Activated naive CD4-positive, alpha-beta T cell treated with Interleukin-2 at 50 U/mL for 16 hours (primary cell): ENCODE measurements at regions not wholly inside any gene's neighbourhood (a gene's known extent, or its start where the extent isn't known, plus 50 kb on each side); places are given as distances from the start of the nearest gene placed in this dataset.

Source experiments
- DNase-seq: peaks from one replicate; pipeline ENCODE4 v3.0.0-alpha.2; 2020

DNA sequence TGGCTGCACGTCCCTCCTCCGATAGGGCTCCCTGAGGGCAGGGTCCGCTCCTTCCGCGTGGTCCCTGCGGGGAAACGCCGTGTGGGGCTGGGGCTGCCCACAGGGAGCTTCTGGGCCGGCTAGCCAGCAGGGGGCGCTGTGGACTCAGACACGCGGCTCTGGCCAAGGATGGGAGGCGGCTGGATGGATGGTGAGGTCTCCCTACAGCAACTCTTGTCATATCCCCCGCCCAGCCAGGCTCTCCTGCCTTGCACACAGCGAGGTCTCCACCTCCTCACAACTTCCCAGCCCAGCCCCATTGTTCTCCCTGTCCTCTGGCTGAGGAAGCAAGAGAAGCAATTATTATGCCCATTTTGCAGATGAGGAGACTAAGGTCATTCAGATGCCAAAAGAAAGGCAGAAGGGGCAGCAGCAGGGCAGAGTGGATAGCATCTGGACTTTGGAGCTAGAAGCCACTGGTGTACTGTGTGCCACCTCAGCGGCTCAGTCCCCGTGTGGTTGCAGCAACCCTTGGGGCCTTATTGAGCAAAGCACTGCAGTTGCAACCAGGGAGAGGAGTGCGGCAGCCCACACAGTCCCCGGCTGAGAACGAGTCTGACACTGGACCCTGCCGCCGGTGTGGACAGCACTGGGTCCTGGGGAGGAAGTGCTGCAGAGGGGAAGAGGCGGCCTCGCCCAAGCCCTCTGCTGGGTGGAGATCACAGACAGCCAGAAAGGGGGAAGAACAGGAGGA, 99.0 kb downstream of the ZFP36L2 start:
- DNase-seq = peak; percentile 93

- no peak for DNase-seq
Observed at GRCh38 chr2:43126817-43127207, 99.6 kb downstream of the ZFP36L2 start.

DNA sequence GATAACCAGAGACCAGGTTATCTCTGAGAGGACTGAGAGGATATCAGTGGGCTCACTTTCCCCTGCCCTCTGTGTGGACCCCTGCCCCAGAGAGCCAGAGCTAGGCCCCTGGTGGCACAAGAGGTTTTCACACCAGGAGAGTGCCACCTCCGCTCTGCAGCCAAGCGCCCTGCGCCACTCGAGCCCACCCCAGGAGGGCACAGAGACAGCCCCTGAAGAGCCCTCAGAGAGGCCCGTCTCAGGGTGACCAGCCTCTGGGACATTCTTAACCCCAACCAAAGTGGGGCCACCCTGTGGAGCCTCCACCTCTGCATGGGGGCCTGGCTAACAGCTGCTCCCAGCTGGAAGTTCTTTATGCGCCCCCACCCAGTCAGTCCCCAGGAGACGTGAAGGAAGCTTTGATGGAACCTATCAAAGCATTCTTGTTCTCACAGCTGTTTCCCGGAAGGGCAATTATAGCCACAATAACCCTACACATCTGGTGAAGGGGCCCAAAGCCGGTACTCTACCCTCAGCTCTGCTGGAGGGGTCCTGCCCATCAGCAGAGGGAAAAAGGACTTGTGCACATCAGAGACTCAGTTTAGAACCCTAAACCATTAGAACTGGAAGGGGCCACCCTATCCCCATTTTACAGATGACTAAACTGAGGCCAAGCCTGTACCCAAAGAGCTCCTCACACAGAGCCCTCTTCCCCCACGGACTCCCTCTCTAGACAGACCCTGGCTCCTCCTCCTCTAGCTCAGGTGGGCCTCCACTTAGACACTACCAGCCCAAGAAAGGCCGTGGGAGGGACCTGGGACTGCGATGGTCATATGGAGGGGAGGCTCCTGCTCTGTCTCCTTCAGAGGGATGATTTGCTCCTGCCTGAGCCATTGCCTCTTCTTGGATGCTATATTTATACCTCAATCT, 101.1 kb downstream of the ZFP36L2 start:
- DNase-seq = no peak

- DNase-seq = no peak
Observed at GRCh38 chr2:43124687-43125057, 101.7 kb downstream of the ZFP36L2 start.

- DNase-seq = no peak
Observed at GRCh38 chr2:43123981-43124686, 102.3 kb downstream of the ZFP36L2 start.

GRCh38 chr2:43123486-43123885, 102.9 kb downstream of the ZFP36L2 start:
- no peak for DNase-seq

DNA sequence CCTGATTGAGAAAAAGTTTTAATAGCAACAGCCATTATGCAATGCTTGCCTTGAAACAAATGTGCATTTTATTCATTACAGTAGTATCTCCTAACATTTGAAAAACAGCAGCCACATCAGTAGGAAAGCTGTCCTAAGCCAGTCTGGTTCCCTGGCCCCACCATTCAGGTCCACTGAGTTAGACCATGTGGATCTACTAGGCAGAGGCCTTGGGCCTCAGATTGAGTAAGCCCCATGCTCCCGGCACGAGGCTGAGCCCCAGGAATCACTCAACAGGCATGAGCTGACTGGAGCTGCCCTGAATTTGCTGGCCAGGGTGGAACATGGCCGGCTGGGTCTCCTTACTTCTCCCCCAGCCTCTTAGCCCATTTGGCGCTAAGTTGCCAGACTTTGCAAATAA, 103.4 kb downstream of the ZFP36L2 start:
- DNase-seq = no peak

GRCh38 chr2:43121580-43122314, 104.7 kb downstream of the ZFP36L2 start:
- DNase-seq = no peak

DNA sequence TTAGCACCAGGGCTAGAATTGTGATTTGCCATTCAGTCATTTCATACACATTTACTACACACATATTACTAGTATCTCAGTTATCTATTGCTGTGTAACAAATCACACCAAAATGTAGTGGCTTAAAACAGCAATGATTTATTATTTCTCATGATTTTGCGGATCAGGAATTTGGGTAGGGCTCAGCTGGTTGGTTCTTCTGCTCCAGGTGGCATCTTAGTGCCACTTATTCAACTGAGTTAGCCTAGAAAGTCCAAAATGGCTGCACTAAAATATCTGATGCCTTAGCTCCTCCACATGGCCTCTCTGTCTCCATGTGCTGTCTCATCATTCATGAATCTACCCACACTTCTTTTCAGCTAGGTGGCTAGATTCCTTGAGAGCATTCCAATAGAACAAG, 107.1 kb downstream of the ZFP36L2 start:
- DNase-seq = no peak

DNA sequence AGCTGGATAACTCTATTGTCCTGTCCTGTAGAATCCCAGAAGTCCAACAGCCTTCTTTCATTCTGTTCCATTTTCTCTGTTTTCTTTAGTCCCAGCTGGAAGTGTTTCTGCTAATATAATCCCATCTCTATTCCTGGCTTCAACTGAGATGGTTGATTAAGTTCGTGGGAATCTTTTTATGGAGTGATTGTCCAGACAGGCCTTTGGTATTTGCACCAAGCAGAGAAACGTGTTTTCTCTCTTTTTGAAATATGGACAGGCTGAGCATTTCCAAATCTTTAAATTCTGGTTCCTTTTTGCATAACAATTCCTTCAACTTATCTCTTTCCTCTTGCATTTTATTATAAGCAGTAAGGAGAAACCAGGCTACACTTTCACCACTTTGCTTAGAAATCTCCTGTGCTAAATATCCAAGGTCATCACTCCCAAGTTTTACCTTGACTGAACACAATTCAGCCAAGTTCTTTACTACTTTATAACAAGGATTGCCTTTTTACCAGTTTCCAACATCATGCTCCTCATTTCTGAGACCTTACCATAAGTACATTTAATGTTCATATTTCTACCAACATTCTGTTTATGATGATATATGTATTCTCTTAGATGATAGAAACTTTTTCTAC, 108.8 kb downstream of the ZFP36L2 start:
- no peak for DNase-seq

DNA sequence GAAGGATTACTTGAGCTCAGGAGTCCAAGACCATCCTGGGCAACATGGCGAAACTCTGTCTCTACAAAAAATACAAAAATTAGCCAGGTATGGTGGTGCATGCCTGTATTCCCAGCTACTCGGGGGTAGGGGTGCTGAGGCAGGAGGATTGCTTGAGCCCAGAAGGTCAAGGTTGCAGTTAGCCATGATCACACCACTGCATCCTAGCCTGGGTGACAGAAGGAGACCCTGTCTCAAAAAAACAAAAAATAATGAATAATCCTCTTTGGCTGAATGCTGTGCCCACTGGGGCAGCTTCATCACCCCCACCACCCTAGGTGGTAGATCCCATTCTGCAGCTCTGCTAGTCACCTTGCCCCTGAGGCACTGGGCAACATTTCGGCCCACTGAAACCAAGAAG, 109.4 kb downstream of the ZFP36L2 start:
- DNase-seq = no peak

DNA sequence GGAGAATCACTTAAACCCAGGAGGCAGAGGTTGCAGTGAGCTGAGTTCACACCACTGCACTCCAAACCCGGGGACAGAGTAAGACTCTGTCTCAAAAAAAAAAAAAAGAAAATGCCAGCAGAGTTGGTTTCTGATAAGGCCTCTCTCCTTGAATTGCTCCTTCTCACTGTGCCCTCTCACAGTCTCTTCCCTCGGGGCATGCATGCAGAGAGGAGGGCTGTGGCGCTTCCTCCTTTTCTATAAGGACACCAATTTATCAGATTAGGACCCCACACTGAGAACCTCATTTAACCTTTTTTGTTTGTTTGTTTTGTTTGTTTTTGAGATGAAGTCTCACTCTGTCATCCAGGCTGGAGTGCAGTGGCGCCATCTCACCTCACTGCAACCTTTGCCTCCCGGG, 110.5 kb downstream of the ZFP36L2 start:
- no peak for DNase-seq

DNA sequence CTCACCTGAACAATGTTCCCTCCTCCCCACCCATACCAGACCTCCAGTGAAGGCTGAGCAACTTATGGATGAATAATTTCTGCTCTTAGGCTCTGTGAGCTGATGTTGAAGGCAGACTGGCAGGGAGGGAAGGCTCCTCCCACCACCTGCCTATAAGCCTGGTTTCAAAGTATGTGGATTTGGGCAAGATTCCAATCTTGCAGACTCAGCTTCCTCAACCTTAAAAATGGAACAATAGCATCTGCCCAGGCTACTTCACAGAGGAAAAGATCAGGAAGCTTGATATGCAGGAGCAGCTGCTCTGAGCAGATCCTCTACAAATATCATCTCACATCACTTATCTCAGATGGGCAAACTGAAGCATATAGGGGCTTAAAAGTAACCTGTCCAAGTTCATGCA, 112.2 kb downstream of the ZFP36L2 start:
- no peak for DNase-seq

DNA sequence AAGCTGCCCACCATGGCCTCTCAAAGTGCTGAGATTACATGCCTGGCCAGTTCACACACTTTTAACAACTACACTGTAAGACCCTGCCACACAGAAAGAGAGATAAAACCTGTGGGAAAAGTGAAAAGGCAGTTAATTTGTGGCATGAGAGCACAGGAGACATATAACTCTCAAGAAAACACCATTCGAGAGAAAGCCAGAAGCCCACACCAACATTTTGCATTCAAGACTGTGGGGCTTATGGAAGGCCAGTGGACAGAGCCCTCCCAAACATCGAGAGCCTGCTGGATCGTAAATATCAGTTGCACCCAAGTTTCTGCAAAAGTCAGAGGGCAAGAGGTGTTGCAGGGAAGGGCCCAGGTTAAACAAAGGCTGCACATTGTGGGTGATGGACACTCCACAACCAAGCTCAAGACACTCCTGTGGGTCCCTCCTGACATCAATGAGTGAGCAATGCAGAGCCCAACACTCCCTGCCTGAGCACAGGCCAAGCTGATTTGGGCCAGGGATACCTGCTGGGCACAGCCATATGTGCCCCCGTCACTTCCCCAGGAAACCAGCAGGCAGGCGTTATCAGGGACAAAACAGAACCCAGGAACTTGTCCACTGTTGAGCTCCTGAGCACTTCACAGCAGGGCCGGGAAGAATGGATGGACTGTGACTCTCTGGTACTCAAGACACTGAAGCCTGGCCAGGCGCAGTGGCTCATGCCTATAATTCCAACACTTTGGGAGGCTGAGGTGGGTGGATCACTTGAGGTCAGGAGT, 114.4 kb downstream of the ZFP36L2 start:
- DNase-seq = no peak

- no peak for DNase-seq
Observed at GRCh38 chr2:43110442-43110871, 115.9 kb downstream of the ZFP36L2 start.

DNA sequence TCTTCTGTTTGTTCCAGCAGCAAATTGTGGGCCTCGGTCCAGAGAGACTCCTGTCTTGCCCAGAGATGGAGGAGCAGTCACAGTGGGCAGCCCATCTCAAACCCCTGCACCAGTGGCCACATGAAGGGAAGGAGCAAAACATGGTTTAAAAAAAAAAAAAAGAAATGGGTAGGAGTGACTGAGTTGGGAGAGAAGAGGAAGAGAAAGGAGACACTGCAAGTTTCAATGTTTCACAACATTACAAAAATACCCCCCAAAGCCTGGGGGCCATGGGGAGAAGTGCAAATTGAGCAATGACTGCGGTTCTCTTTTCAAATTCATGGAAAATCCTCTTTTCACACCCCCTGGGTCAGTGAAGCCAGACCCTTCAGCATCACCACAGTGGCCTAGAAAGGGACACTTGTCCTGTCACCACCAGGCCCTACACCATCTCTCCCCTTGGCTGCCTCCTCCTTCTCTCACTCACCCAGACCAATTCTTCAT, 117.1 kb downstream of the ZFP36L2 start:
- no peak for DNase-seq

DNA sequence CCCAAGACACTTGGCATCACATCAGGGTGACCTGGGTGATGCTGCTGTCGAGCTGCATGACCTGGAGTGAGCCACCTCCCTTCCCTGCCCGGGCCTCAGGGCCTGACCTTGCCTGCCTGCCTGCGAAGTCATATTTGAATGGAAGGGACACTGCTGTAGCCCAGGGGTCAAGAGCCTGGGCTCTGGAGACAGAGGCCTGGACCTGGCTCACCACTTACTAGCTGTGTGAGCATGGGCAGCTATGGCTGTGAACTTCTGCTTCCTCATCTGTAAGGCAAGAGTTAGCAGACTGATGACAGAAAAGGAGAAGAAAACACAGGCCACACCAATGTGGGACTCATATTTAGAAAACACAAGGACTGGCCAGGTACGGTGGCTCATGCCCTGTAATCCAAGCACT, 118.7 kb downstream of the ZFP36L2 start:
- no peak for DNase-seq

DNA sequence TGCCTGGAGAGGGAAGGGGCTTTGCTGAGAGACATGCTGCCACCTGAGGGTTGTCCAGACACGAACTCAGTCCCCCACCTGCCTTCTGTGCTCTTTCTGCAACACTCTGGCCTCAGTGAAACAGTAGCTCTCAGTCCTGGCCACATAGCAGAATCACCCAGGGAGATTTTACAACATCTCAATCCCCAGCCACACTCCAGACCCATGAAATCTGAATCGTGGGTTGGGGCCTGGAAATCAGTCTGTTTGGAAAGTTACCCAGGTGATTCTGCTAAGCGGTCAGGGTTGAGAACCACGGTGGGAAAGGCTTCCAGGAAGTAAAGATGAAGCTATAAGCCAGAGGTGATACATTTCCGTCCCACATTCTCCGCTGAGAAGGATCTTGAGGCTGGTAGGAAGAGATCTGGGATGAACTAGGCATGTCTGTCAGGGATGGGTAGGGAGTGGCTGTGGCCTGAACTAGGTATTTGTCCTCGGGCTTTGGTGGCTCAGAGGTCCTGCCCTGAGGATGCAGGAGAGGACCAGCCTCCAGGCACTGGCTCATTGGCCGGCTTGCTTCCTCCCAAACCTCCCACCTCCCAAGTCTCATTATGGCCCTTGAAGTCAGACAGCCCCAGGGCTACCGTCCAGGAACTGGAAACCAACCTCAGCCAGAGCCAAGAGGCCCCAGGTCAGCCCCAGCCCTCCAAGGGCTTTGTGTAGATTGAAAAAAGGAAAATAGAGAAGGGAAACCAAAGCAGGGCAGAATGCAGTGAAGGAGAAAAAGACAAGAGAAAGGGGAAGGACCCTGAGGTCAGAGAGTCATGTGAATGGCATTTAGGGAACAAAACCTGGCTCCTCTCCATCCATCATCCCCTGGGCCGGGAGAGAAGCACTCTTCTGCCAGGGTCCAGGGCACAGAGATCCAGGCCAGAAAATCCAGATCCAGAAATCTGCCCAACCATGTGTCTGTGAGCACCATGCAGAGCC, 119.6 kb downstream of the ZFP36L2 start:
- DNase-seq = no peak

GRCh38 chr2:43105586-43106558, 120.5 kb downstream of the ZFP36L2 start:
- no peak for DNase-seq
